ENCODE measurements at regions not wholly inside any gene's neighbourhood (a gene's known extent, or its start where the extent isn't known, plus 50 kb on each side); places are given as distances from the start of the nearest gene placed in this dataset.

- POLR2A ChIA-PET, result no interaction called here
- Mint-ChIP-seq H3K9me3 (no peaks in the 10 kb centered on the region), H3K4me1 (peaks cover 3% of the 10 kb centered on the region), H3K27me3 (peaks cover 23% of the 10 kb centered on the region), H3K36me3 (ENCODE audit: low read depth) (no peaks in the 10 kb centered on the region), H3K4me3 (no peak overlapping the region), H3K27ac (no peak overlapping the region)
- DNase-seq, result no peak
- CTCF ChIA-PET, result interaction anchor here (1.5 to 2.6 kb wide), 2 partner anchors 15 to 18 kb away, joined by 5 to 6 read pairs; no protein-coding TSS in a partner anchor
Measured at GRCh38 chr1:157194731-157195520, 56.7 kb upstream of the ETV3 start.

GRCh38 chr1:157193702-157194391 lies 55.7 kb upstream of the ETV3 start:
- Mint-ChIP-seq H3K36me3 (ENCODE audit: low read depth) (no peaks in the 10 kb centered on the region), H3K9me3 (no peaks in the 10 kb centered on the region), H3K27me3 (peaks cover 30% of the 10 kb centered on the region), H3K27ac (no peak overlapping the region), H3K4me1 (peaks cover 3% of the 10 kb centered on the region), H3K4me3 (no peak overlapping the region)
- ChIA-PET POLR2A (no interaction called here), CTCF (no interaction called here)
- DNase-seq, result peak; percentile 61

- no peaks in the 10 kb centered on the region for H3K9me3 Mint-ChIP-seq
- POLR2A ChIA-PET, result no interaction called here
- DNase-seq, result no peak
- no peak overlapping the region for H3K27ac Mint-ChIP-seq
- H3K4me1 Mint-ChIP-seq, result peaks cover 3% of the 10 kb centered on the region
- peaks cover 32% of the 10 kb centered on the region for H3K27me3 Mint-ChIP-seq
- no peak overlapping the region for H3K4me3 Mint-ChIP-seq
- H3K36me3 Mint-ChIP-seq (ENCODE audit: low read depth), result no peaks in the 10 kb centered on the region
- CTCF ChIA-PET, result interaction anchor here (0.9 kb wide), 1 partner anchor 302 kb away, joined by 3 read pairs; no protein-coding TSS in a partner anchor
Measured at GRCh38 chr1:157193219-157193618, 55.0 kb upstream of the ETV3 start.

GRCh38 chr1:157189986-157190982 lies 52.1 kb upstream of the ETV3 start:
- H3K4me3 Mint-ChIP-seq, result no peak overlapping the region
- CTCF ChIA-PET, result no interaction called here
- no peak for DNase-seq
- no peaks in the 10 kb centered on the region for H3K9me3 Mint-ChIP-seq
- POLR2A ChIA-PET, result no interaction called here
- H3K36me3 Mint-ChIP-seq (ENCODE audit: low read depth), result no peaks in the 10 kb centered on the region
- peaks cover 23% of the 10 kb centered on the region for H3K27me3 Mint-ChIP-seq
- H3K4me1 Mint-ChIP-seq, result no peaks in the 10 kb centered on the region
- no peak overlapping the region for H3K27ac Mint-ChIP-seq

GRCh38 chr1:157189096-157189495 lies 50.9 kb upstream of the ETV3 start:
- no peak overlapping the region for H3K27ac Mint-ChIP-seq
- no peak overlapping the region for H3K4me3 Mint-ChIP-seq
- H3K36me3 Mint-ChIP-seq (ENCODE audit: low read depth), result no peaks in the 10 kb centered on the region
- no peaks in the 10 kb centered on the region for H3K4me1 Mint-ChIP-seq
- no peak for DNase-seq
- ChIA-PET CTCF (interaction anchor here (1.4 kb wide), 1 partner anchor 99 kb away, joined by 3 read pairs; no protein-coding TSS in a partner anchor), POLR2A (no interaction called here)
- peaks cover 26% of the 10 kb centered on the region for H3K27me3 Mint-ChIP-seq
- H3K9me3 Mint-ChIP-seq, result no peaks in the 10 kb centered on the region

Measured in activated CD4-positive, alpha-beta memory T cell treated with anti-CD3 and anti-CD28 coated beads, Interleukin-2, amount 10 ng/mL, durations not matched to agents 7 days and 5 days (primary cell).